ENCODE measurements at regions not wholly inside any gene's neighbourhood (a gene's known extent, or its start where the extent isn't known, plus 50 kb on each side); places are given as distances from the start of the nearest gene placed in this dataset.

DNA sequence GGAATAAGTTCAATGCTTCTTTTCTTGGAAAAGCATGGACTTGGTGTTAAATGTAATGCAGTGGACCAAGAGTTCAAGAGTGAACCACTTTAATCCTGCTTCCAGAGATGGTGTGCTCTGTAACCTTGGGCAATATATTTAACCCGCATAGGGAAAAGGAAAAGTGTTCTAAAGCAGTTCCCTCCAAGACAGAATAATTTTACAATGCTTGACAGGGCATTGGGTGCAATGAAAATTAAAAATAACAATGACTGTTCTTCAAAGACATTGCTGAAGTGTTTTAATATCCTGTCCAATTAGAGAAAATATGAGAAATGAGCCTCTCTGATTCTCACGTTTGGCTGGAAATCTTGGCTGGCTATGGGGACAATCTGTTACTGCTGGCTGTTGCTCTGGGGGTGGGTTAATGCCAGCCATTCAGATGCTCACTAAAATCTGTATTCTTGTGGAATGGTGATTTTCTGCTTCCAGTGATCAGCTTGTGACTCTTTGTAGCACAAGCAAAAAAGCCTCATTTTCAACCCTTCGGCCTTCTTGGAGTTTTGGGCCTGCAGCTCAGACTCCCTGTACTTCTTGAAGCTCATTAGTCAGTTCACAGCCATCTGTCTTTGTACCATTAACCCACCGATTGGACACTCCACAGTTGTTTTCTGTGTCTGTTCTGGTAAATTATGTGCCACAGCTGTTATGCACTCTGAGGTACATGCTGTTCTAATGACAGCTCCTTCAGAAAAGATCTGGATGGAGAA is 310.6 kb downstream of the LMO7 start:
- TF ChIP-seq, protein P1, sequence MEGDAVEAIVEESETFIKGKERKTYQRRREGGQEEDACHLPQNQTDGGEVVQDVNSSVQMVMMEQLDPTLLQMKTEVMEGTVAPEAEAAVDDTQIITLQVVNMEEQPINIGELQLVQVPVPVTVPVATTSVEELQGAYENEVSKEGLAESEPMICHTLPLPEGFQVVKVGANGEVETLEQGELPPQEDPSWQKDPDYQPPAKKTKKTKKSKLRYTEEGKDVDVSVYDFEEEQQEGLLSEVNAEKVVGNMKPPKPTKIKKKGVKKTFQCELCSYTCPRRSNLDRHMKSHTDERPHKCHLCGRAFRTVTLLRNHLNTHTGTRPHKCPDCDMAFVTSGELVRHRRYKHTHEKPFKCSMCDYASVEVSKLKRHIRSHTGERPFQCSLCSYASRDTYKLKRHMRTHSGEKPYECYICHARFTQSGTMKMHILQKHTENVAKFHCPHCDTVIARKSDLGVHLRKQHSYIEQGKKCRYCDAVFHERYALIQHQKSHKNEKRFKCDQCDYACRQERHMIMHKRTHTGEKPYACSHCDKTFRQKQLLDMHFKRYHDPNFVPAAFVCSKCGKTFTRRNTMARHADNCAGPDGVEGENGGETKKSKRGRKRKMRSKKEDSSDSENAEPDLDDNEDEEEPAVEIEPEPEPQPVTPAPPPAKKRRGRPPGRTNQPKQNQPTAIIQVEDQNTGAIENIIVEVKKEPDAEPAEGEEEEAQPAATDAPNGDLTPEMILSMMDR (conservative IDR thresholded peaks at IDR 0.05 in 1 of 2, IDR thresholded peaks at IDR 0.05 in 1 of 2; ENCODE audit: low read depth in 1 of 2, low read length in 2 of 2): no peak
- no peak for TF ChIP-seq EZH2 (IDR thresholded peaks at IDR 0.05; ENCODE audit: low read length, missing control alignments)

Data from fibroblast of lung (primary cell).